Transverse colon (tissue), 4 donors: ENCODE measurements at regions not wholly inside any gene's neighbourhood (a gene's known extent, or its start where the extent isn't known, plus 50 kb on each side); places are given as distances from the start of the nearest gene placed in this dataset.
"Not testable (repeated sequence)": the region's sequence is repeated elsewhere in the genome, so short reads cannot be mapped to it uniquely, and the experiment has no call there.

Experiments
- DNase-seq: peaks from one replicate; pipeline ENCODE4 v3.0.0-alpha.2; 2019
- H3K27ac ChIP-seq, 4 donors: fragments of 200-600 bp; sonication (generic); 2 replicates each; pipeline ENCODE4 v1.5.1; 2016 to 2018; ENCODE audit warnings: inconsistent platforms in 4 of 4
- H3K27me3 ChIP-seq: fragments of 200-600 bp; sonication (generic); 2 replicates; pipeline ENCODE4 v1.5.1; 2017; ENCODE audit warnings: inconsistent platforms
- H3K36me3 ChIP-seq, 4 donors: fragments of 200-600 bp; sonication (generic); 2 replicates each; pipeline ENCODE4 v1.5.1; 2017 to 2019; ENCODE audit warnings: inconsistent platforms in 4 of 4
- H3K4me1 ChIP-seq, 4 donors: fragments of 200-600 bp; sonication (generic); 2 replicates each; pipeline ENCODE4 v1.5.1; 2017 to 2020; ENCODE audit warnings: inconsistent platforms in 4 of 4
- H3K4me3 ChIP-seq, 4 donors: fragments of 200-600 bp; sonication (generic); 1 replicate in 1 of 4; 2 replicates in 3 of 4; pipeline versions ENCODE4 v1.5.1 to v1.6.1; 2017 to 2019; ENCODE audit warnings: inconsistent platforms in 4 of 4
- H3K9me3 ChIP-seq, 2 donors: fragments of 200-600 bp; sonication (generic); 2 replicates each; pipeline ENCODE4 v1.5.1; 2017 to 2019; ENCODE audit warnings: inconsistent platforms in 2 of 2
- EP300 ChIP-seq: sonication (generic); formaldehyde crosslinking; IDR thresholded peaks from one replicate; pipeline ENCODE4 v1.6.1; 2017; ENCODE audit warnings: antibody characterized with exemption, low read depth
- POLR2A ChIP-seq: fragments of 450-650 bp; IDR thresholded peaks from one replicate; pipeline ENCODE4 v1.6.1; 2016; ENCODE audit warnings: antibody characterized with exemption, mild to moderate bottlenecking, moderate library complexity
- POLR2AphosphoS5 ChIP-seq, 3 donors: sonication (generic); formaldehyde crosslinking; IDR thresholded peaks; one replicate each; pipeline ENCODE4 v1.6.1; 2016; ENCODE audit warnings: antibody characterized with exemption in 3 of 3
- WGBS, 2 donors: methylation state at CpG; one replicate each; pipeline ENCODE4 v1.1.5; 2018; ENCODE audit warnings: low coverage in 1 of 2; 5-methylcytosine and 5-hydroxymethylcytosine counted together
- in situ Hi-C, 4 donors: fragments of 200-750 bp; cut with MboI; loops; one replicate each; pipeline versions ENCODE4 v1.15.0 to v1.15.1; 2017; ENCODE audit warnings: low sequenced_read_pairs in 3 of 4, low pct_ligation_motif_present in 1 of 4, low pct_unique_long_range_greater_than_20kb in 1 of 4
- intact Hi-C: fragments of 100-400 bp; cut with DNase I; formaldehyde crosslinking; loops from one replicate; pipeline ENCODE4 v1.15.1; 2023; ENCODE audit warnings: low total_unique reads
- TF ChIP-seq, protein P1 (sequence below), 5 experiments: fragments of 200-600 bp in 3 of 5; fragments of 450-650 bp in 2 of 5; sonication (generic) in 3 of 5; IDR thresholded peaks; 1 replicate in 2 of 5; 2 replicates in 3 of 5; pipeline ENCODE4 v1.5.1; 2016 to 2017; ENCODE audit warnings: antibody characterized with exemption in 5 of 5, inconsistent platforms in 3 of 5, mild to moderate bottlenecking in 2 of 5, moderate library complexity in 1 of 5

DNA sequence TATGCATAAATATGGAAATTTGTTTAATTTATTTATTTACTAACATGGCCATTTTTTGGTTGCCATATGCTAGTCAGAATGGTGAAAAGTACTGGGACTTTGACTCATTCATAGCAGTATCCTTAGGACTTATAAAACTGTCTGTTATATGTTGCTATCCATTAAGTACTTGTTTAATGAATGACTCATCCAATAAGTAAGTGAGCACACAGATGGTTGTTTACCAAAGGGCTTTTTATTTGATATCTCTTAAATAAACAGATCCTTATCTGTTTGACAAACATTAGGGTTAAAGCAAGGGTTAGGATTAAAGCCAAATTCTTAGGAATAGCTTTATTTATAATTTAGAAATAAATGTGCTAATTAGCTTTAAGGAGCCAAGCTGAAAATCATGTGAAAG is 183.4 kb downstream of the FBXO4 start:
- H3K27me3 ChIP-seq, result no peaks in the 10 kb centered on the region
- H3K4me3 ChIP-seq, result no peak overlapping the region
- TF ChIP-seq EP300 (no peak), POLR2A (no peak)
- TF ChIP-seq, protein P1, sequence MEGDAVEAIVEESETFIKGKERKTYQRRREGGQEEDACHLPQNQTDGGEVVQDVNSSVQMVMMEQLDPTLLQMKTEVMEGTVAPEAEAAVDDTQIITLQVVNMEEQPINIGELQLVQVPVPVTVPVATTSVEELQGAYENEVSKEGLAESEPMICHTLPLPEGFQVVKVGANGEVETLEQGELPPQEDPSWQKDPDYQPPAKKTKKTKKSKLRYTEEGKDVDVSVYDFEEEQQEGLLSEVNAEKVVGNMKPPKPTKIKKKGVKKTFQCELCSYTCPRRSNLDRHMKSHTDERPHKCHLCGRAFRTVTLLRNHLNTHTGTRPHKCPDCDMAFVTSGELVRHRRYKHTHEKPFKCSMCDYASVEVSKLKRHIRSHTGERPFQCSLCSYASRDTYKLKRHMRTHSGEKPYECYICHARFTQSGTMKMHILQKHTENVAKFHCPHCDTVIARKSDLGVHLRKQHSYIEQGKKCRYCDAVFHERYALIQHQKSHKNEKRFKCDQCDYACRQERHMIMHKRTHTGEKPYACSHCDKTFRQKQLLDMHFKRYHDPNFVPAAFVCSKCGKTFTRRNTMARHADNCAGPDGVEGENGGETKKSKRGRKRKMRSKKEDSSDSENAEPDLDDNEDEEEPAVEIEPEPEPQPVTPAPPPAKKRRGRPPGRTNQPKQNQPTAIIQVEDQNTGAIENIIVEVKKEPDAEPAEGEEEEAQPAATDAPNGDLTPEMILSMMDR (IDR thresholded peaks at IDR 0.05), result no peak
- no peak for DNase-seq
- intact Hi-C loops (no loop called here), in situ Hi-C loops (no loop called here)
- no peaks in the 10 kb centered on the region for H3K36me3 ChIP-seq
- no peak overlapping the region for H3K27ac ChIP-seq
- peaks cover 0 to 3% of the 10 kb centered on the region in 2 donors for H3K9me3 ChIP-seq
- no peaks in the 10 kb centered on the region for H3K4me1 ChIP-seq

DNA sequence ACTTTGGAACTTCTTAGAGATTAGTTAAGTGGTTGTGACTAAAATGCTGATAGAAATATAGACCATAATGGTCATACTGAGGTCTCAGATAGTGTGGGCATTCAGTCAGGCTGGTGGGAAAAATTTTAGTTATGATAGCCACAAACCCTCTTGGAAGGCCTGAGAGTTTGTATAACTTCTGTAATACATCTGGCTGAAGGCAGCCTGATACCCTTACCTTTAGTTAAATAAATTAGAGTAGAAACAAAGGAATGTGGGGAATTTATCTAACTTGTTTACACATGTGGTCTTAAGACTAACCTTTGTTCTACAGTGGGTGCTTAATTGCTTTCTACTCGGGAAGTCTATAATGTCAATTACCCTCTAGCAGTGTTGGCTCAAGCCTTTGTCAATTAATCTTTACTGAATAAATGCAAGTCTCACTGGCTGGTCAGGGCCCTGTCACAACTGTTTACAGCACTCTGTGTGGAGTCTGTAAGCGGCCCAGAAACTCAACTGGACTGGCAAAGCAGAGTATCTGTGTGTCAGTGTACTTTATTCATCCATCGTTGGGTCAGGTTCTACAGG is 184.0 kb downstream of the FBXO4 start:
- in situ Hi-C loops, result no loop called here
- intact Hi-C loops, result no loop called here
- no peak overlapping the region for H3K4me3 ChIP-seq
- DNase-seq, result no peak
- no peaks in the 10 kb centered on the region for H3K4me1 ChIP-seq
- peaks cover 0 to 3% of the 10 kb centered on the region in 2 donors for H3K9me3 ChIP-seq
- 60 to 70% methylated on average over 2 to 3 of the region's 3 CpGs for WGBS, 2 donors
- no peaks in the 10 kb centered on the region for H3K36me3 ChIP-seq
- H3K27ac ChIP-seq, result no peak overlapping the region
- TF ChIP-seq, protein P1 (IDR thresholded peaks at IDR 0.05), result no peak
- TF ChIP-seq POLR2AphosphoS5 (IDR thresholded peaks at IDR 0.05), result no peak
- TF ChIP-seq EP300, result no peak
- TF ChIP-seq POLR2A, result no peak
- no peaks in the 10 kb centered on the region for H3K27me3 ChIP-seq

GRCh38 chr5:42115721-42116120 is 190.6 kb downstream of the FBXO4 start:
- intact Hi-C loops, H3K27me3 ChIP-seq, H3K4me3 ChIP-seq, in situ Hi-C loops, H3K36me3 ChIP-seq, DNase-seq, H3K4me1 ChIP-seq, H3K27ac ChIP-seq, H3K9me3 ChIP-seq: not testable (repeated sequence)
- 83% methylated on average over 3 of the region's 3 CpGs; no CpG with 5 or more reads in 1 of the 2 donors for whole genome bisulfite sequencing, 2 donors

GRCh38 chr5:42120070-42120469 is 195.0 kb downstream of the FBXO4 start:
- in situ Hi-C loops, result no loop called here
- Histone ChIP-seq H3K9me3 (no peaks in the 10 kb centered on the region), H3K4me3 (no peak overlapping the region), H3K27me3 (no peaks in the 10 kb centered on the region), H3K36me3 (no peaks in the 10 kb centered on the region), H3K27ac (no peak overlapping the region), H3K4me1 (no peaks in the 10 kb centered on the region)
- no peak for DNase-seq
- intact Hi-C loops, result no loop called here
- TF ChIP-seq EP300, result no peak
- TF ChIP-seq POLR2AphosphoS5 (IDR thresholded peaks at IDR 0.05), result no peak
- no peak for TF ChIP-seq POLR2A
- TF ChIP-seq, protein P1 (IDR thresholded peaks at IDR 0.05), result no peak

GRCh38 chr5:42121401-42121800 is 196.3 kb downstream of the FBXO4 start:
- DNase-seq, result no peak
- 39 to 50% methylated on average over 2 of the region's 2 CpGs for whole genome bisulfite sequencing, 2 donors
- Histone ChIP-seq H3K4me3 (no peak overlapping the region), H3K27me3 (no peaks in the 10 kb centered on the region), H3K27ac (no peak overlapping the region), H3K4me1 (no peaks in the 10 kb centered on the region), H3K9me3 (no peaks in the 10 kb centered on the region), H3K36me3 (no peaks in the 10 kb centered on the region)
- in situ Hi-C loops (no loop called here), intact Hi-C loops (no loop called here)
- TF ChIP-seq POLR2A (no peak), POLR2AphosphoS5 (IDR thresholded peaks at IDR 0.05) (no peak), EP300 (no peak)
- TF ChIP-seq, protein P1 (IDR thresholded peaks at IDR 0.05), result no peak
